NCI-H1417 (cell line): ENCODE measurements at regions not wholly inside any gene's neighbourhood (a gene's known extent, or its start where the extent isn't known, plus 50 kb on each side); places are given as distances from the start of the nearest gene placed in this dataset.

Experiments used
- DNase-seq, 3 experiments: peaks; one replicate each; lab custom pipeline; 2025; lab: John Stamatoyannopoulos, UW

DNA sequence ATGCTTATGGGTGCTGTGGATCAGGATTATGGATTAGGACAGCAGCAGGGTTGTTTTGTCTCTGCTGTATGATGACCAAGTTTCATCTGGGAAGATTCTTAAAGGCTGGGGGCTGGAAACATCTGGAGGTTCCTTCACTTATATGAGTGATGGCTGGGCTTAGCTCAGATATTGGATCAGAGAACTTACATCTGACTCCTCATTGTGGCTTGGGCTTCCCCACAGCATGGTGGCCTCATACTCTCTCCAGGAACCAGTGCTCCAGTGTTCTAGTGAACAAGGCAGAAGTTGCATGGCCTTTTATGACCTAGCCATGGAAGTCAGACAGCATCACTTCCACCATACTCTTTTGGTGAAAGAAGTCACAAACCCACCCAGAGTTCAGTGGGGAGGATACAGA lies 336.1 kb upstream of the TBX3 start:
- no peak for DNase-seq

GRCh38 chr12:115017346-115017745 lies 333.4 kb upstream of the TBX3 start:
- no peak for DNase-seq

DNA sequence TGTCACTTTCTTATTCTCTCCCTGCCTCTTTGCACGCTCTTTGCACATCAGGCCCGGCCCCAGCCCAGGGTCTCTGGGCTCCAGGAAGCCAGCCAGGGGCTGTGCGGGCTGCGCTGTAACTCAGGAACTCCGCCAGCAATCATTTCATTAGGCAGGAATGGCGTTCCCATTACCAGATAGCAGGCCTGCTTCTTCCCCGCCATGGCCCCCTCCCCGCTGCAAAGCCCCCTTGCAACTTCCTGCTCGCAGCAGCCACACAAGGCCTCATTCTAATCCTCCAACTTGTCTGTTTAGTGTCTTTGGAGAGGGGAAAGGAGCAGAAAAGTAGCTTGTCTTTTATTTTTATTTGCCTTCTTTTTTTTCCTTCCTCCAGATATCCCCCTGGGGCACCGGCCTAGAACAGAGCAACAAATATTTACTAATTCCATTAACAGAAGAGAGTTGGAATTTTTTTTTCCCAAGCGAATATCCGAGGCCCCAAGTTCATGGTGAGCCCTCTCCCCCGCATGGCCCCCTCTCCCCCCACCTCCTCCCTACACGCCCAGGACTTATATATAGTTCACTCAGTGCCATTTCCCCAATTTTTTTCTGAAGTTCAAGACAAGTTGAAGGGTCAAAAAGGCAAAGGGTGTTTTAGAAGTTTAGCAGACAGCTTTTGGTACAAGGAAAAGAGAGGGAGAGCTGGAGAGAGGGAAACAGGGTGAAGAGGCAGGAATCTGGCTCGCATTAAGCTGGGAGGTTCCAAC lies 329.4 kb upstream of the TBX3 start:
- no peak for DNase-seq

DNA sequence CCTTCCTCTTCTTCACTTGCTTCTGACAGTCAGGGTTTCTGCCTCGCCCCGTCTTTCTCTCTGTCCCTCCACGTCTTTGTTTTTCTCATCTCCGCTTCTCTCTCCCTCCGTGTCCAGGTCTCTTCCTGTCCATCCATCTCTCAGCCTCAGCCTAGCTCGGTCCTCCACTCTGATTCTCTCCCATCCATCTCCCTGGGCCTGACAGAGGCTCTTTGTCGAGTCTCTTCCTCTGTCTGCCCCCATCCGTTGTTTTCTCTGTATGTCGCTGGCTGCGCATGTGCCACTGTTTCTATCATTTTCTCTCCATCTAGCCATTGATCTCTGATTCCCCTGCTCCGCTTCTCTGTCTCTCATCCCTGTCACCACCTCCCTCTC lies 328.9 kb upstream of the TBX3 start:
- no peak for DNase-seq

- no peak for DNase-seq
Measured at GRCh38 chr12:115011703-115012102, 327.7 kb upstream of the TBX3 start.

DNA sequence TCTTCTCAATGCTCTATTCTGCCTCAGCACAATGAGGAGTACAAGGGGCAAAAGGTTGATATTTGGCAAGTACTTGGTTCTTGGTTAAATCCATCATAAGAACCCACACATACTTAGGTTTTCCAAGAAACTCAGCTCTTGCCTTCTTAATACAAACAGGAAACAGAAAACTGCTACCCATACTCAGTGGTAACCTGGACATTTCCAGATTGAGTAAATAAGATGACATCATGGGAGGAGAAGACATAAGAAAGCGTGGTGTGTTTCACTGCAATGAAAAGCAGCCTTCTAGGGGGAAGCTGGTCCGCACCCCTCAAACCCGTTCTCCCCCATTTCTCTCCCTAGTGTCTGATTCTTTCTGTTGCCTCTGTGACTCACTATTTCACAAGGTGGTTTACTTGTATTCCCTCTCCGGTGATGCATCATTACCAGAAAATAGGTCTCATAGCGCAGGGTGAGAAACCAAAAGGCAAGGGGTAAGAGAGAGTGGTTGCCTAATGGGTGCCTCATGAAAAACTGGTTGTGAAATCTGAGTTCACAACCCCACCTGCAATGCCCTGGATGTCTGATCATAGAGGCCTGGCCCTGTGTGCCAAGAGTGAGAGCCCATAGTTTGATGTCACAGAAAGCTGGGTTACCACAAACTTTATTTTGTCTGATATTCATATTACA lies 326.5 kb upstream of the TBX3 start:
- no peak for DNase-seq

GRCh38 chr12:115008929-115009328 lies 325.0 kb upstream of the TBX3 start:
- DNase-seq: no peak

DNA sequence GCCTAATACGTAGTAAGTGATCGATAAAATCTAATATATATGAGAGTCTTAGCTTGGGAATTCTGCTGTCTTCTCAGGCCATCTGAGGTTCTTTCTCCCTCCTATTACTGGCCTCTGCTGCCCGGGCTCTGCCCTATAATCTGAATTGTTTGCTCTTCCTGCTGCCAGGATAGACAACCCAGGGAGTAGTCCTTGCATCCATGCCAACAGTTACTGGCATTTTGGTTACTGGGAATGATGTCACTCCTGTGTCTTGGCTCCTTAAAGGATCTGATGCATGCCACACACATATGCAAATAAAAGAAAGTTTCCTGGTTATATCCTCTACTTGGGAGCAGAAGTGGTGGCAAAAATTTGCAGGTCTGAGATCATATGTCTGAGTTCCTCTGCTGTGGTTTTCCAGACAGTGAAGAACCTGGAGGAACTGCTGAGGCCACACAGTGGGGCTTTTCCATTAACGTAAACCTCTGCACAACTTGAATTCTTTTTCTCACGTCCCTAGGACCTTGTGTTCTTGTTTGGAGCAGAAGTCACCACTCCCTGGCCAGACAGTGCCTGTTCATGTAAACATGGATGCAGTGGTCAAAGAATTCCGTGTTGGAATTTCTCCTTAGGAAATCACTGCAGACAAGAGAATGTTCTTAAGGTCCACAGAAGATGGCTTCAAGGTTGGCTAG lies 320.6 kb upstream of the TBX3 start:
- DNase-seq: no peak

DNA sequence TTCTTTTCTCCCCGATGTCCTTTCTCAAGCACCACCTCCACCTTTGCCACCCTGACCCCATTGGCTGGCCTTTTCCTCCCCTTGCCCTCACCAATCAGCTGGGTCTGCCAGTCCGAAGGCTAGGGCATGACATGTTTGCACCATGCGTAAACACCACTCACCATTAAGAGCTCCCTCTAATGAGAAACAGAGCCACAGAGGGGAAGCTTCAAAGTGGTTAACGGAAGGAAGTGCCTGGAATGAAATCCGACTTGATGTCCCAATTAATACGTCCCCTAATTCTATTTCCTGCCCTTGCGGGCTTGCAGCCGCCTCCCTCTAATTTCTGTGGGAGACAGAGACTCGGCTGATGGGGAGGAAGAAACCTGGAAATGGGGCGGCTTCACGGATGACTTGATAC lies 318.5 kb upstream of the TBX3 start:
- DNase-seq: no peak

GRCh38 chr12:115001571-115002180 lies 317.7 kb upstream of the TBX3 start:
- no peak for DNase-seq

DNA sequence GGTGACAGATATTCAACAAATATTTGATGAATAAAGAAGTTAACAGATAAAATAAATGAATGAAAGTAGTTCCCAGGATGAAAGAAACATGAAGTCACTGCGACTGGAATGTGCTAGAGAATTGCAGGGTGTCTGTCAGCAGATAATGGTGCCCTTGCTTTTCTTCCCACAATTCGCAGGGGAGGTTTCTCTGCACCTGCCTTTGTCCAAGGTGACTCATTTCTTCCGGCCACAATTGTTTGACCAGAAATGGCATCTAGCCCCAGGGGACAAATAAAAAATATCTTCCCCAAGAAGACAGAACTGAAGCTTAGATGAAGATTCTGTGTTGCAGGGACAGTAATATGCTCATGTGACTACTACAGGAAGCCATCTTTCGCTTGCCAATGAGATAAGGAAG lies 316.1 kb upstream of the TBX3 start:
- peak in 2 of 3 experiments; percentile 11 to 49 for DNase-seq

GRCh38 chr12:114998750-114999128 lies 314.8 kb upstream of the TBX3 start:
- no peak for DNase-seq

GRCh38 chr12:114998118-114998749 lies 314.3 kb upstream of the TBX3 start:
- DNase-seq: no peak

DNA sequence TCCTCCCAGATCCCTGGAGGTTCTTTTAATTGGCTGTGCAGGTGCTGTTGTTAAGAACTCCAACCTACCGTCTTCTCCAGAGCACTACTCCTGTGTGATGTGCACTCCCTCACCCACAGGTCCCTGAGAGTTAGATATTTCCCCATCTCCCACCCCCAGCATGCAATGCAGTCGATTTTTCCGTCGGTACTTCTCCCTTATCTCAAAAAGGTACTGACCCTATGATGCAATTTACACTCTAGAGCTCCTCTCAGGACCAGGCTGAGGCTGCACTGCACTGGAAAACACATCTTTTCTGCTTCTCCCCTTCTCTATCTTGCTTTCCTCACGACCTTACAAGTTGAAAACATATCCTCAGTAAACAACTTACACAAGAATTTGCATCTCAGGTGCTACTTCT lies 312.4 kb upstream of the TBX3 start:
- no peak for DNase-seq

GRCh38 chr12:114995891-114996290 lies 311.9 kb upstream of the TBX3 start:
- DNase-seq: no peak

GRCh38 chr12:114993165-114993564 lies 309.2 kb upstream of the TBX3 start:
- no peak for DNase-seq

GRCh38 chr12:114992443-114992842 lies 308.5 kb upstream of the TBX3 start:
- no peak for DNase-seq

DNA sequence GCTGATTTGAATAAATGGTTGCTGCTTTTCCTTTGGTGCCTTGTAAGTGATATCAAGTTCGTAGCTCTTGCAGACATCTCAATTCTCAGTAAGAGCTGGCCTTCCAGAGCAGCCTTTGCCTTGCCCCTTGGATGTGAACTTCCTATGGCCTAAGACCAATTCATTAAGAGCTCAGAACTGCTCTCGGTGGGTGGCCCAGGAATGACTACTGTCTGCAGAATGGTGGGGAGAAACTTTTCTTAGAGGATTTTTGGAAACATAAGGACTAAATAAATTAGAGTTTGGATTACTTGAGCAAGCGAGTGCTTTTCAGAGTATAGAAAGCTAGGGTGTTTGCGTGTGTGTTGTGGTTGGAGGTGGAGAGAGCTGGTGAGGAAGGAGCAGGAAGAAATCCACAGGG lies 306.4 kb upstream of the TBX3 start:
- no peak for DNase-seq

DNA sequence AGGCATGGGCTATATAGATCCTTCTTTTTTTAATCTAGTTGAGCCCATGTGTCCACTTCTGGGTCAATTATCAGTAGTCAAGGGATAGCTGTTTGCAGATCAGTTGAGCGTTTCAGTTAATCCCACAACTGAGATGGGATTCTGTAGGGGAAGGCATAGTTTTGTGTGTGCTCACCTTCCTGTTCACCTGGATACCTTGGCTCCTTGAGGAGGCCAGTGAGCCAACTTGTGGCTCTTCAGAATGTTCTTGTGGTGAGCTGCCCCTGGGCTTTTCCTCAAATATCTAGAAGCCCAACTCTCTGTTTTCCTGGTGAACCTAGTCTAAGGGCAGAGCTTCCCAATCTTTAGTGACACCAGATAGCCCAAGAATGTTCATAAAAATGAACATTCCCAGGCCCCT lies 302.9 kb upstream of the TBX3 start:
- DNase-seq: no peak

GRCh38 chr12:114986178-114986714 lies 302.3 kb upstream of the TBX3 start:
- no peak for DNase-seq

DNA sequence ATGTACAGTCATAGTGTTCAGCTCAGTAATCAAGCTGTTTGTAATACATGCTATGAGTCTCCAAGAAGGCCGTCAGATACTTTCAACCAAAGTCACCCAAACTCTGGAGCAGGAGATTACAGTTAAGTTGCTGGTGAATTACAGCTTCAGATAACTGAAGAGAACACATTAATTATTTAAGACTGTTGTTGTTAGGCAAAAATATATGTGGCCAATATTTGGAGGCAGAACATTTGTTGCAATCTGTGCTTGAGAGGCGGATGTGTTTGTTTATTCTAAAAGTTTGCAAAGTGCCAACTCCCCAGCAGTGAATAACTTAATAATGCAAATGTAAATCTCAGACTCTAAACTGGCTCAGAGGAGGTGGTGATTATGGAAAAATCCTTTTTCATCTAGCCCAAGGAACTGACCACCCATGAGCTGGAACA lies 300.7 kb upstream of the TBX3 start:
- no peak for DNase-seq

GRCh38 chr12:114982760-114983159 lies 298.8 kb upstream of the TBX3 start:
- DNase-seq: peak in 1 of 3 experiments; percentile 13
